Mesendoderm (in vitro differentiated cells): ENCODE measurements at regions not wholly inside any gene's neighbourhood (a gene's known extent, or its start where the extent isn't known, plus 50 kb on each side); places are given as distances from the start of the nearest gene placed in this dataset.

Experiments used
- DNase-seq: peaks from one replicate; pipeline ENCODE4 v3.0.0; 2013
- H2AK5ac ChIP-seq: 2 replicates; pipeline ENCODE4 v1.6.1; 2013; ENCODE audit warnings: low read length, inconsistent platforms
- H2BK120ac ChIP-seq: 2 replicates; pipeline ENCODE4 v1.6.1; 2013; ENCODE audit warnings: low read depth, mild to moderate bottlenecking, low read length, moderate library complexity, mixed read lengths
- H2BK15ac ChIP-seq: replicated peaks from 2 replicates; pipeline ENCODE4 v1.6.1; 2013; ENCODE audit warnings: low read depth, mild to moderate bottlenecking, moderate library complexity
- H2BK5ac ChIP-seq: 2 replicates; pipeline ENCODE4 v1.6.1; 2013; ENCODE audit warnings: low read length, inconsistent platforms
- H3K18ac ChIP-seq: 2 replicates; pipeline ENCODE4 v1.6.1; 2013; ENCODE audit warnings: mild to moderate bottlenecking, low read length, mixed read lengths
- H3K23ac ChIP-seq: one replicate; pipeline ENCODE4 v1.6.1; 2013; ENCODE audit warnings: low read length
- H3K27ac ChIP-seq: 2 replicates; pipeline ENCODE4 v1.5.1; 2013; ENCODE audit warnings: low read depth, mild to moderate bottlenecking, inconsistent platforms, low read length, moderate library complexity
- H3K27me3 ChIP-seq: 2 replicates; pipeline ENCODE4 v1.6.1; 2013; ENCODE audit warnings: low read length, control low read depth, mild to moderate bottlenecking, inconsistent platforms; ENCODE audit not compliant: insufficient read depth, poor library complexity
- H3K36me3 ChIP-seq: 2 replicates; pipeline ENCODE4 v1.6.1; 2013; ENCODE audit warnings: low read length, inconsistent platforms; ENCODE audit not compliant: control insufficient read depth, insufficient read depth
- H3K4ac ChIP-seq: one replicate; pipeline ENCODE4 v1.6.1; 2013; ENCODE audit warnings: low read depth, mild to moderate bottlenecking, low read length, moderate library complexity
- H3K4me1 ChIP-seq: 2 replicates; pipeline ENCODE4 v1.6.1; 2013; ENCODE audit warnings: low read depth, low read length, inconsistent platforms; ENCODE audit not compliant: control insufficient read depth
- H3K4me2 ChIP-seq: 2 replicates; pipeline ENCODE4 v1.6.1; 2013; ENCODE audit warnings: low read length
- H3K4me3 ChIP-seq: 2 replicates; pipeline ENCODE4 v1.5.1; 2013; ENCODE audit warnings: mild to moderate bottlenecking, low read length
- H3K56ac ChIP-seq: one replicate; pipeline ENCODE4 v1.6.1; 2013; ENCODE audit warnings: low read length
- H3K79me1 ChIP-seq: 2 replicates; pipeline ENCODE4 v1.6.1; 2013; ENCODE audit warnings: low read length, inconsistent platforms
- H3K79me2 ChIP-seq: 2 replicates; pipeline ENCODE4 v1.6.1; 2013; ENCODE audit warnings: mild to moderate bottlenecking, low read length; ENCODE audit not compliant: control insufficient read depth, insufficient read depth
- H3K9ac ChIP-seq: 2 replicates; pipeline ENCODE4 v1.6.1; 2013; ENCODE audit warnings: low read length, inconsistent platforms
- H4K5ac ChIP-seq: one replicate; pipeline ENCODE4 v1.6.1; 2013; ENCODE audit warnings: low read length
- H4K8ac ChIP-seq: one replicate; pipeline ENCODE4 v1.6.1; 2013; ENCODE audit warnings: low read depth, mild to moderate bottlenecking, control low read depth, low read length, moderate library complexity
- WGBS: extraction: QIAGEN DNeasy Blood & Tissue Kit; methylation state at CpG from one replicate; pipeline ENCODE4 v1.1.7; 2013; ENCODE audit warnings: low lambda C conversion rate, missing lambda C conversion rate; ENCODE audit not compliant: insufficient coverage; ENCODE audit errors: extremely low coverage; 5-methylcytosine and 5-hydroxymethylcytosine counted together

- Histone ChIP-seq H4K8ac (no peak overlapping the region), H3K4me3 (no peak overlapping the region), H2BK5ac (no peak overlapping the region), H3K23ac (no peak overlapping the region), H3K27me3 (no peaks in the 10 kb centered on the region), H4K5ac (no peak overlapping the region), H3K79me1 (no peaks in the 10 kb centered on the region), H3K18ac (no peak overlapping the region), H3K27ac (no peak overlapping the region), H3K56ac (no peak overlapping the region), H3K36me3 (no peaks in the 10 kb centered on the region), H2AK5ac (no peak overlapping the region), H2BK120ac (no peak overlapping the region), H3K9ac (no peak overlapping the region), H3K4me2 (no peak overlapping the region), H3K4me1 (no peaks in the 10 kb centered on the region), H3K4ac (no peak overlapping the region), H2BK15ac (no peak overlapping the region), H3K79me2 (no peaks in the 10 kb centered on the region)
- no CpG with 5 or more reads among the region's 1 CpG for WGBS
- no peak for DNase-seq
Measured at GRCh38 chr2:172242961-172243360, 140.3 kb upstream of the DLX2 start.

DNA sequence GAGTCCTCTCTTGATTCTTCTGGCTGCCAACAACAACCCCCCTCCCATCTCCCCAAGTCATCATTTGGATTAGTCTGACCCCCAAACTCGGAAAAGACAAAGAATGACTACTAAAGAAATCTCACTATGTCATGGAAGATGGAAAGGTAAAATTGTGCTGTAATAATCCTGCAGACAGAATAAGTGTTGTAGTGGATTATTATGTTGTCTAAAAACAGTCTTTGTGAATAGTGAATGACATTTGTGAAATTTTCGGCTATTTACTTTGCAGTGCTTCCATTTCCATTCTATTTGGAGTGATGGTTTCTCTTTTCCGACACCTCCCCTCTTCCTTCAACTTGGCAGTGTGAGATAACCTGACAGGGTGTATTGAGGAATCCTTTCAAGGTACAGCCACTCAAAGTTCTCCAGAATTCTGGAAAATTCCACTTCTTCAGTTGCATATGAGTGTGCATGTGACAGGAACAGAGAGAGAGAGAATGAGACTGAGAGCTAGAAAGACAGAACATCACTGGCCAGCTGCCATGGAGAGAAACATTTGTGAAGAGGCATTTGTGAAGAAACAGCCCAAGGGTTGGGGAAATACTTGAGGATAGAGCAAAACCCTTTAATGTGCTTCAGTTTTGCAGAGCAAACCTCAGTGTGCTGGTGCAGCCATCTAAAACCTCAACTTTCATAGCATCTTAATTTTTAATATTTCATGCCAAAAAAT, 141.9 kb upstream of the DLX2 start:
- H3K27me3 ChIP-seq = no peaks in the 10 kb centered on the region
- H3K23ac ChIP-seq = no peak overlapping the region
- DNase-seq = no peak
- no peak overlapping the region for H3K4ac ChIP-seq
- H2AK5ac ChIP-seq = no peak overlapping the region
- no peak overlapping the region for H3K4me2 ChIP-seq
- no peak overlapping the region for H3K27ac ChIP-seq
- no peak overlapping the region for H3K4me3 ChIP-seq
- H3K36me3 ChIP-seq = no peaks in the 10 kb centered on the region
- H3K4me1 ChIP-seq = peaks cover 3% of the 10 kb centered on the region
- H2BK5ac ChIP-seq = no peak overlapping the region
- H3K56ac ChIP-seq = no peak overlapping the region
- no peak overlapping the region for H2BK15ac ChIP-seq
- H3K9ac ChIP-seq = no peak overlapping the region
- no peaks in the 10 kb centered on the region for H3K79me2 ChIP-seq
- H3K79me1 ChIP-seq = no peaks in the 10 kb centered on the region
- H4K8ac ChIP-seq = no peak overlapping the region
- H2BK120ac ChIP-seq = no peak overlapping the region
- WGBS = no CpG with 5 or more reads among the region's 3 CpGs
- H3K18ac ChIP-seq = no peak overlapping the region
- no peak overlapping the region for H4K5ac ChIP-seq

DNA sequence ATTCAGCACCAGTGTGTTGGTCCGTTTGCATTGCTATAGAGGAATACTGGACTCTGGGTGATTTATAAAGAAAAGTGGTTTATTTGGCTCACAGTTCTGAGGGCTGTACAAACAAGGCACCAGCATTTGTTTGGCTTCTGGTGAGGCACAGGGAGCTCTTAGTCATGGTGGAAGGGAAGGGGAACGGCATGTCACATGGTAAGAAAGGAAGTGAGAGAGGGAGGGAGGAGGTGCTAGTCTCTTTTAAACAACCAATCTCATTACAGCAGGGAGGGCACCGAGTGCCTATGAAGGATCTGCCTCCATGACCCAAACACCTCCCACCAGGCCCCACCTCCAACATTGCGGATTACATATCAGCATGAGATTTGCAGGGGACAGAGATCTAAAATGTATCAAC, 143.9 kb upstream of the DLX2 start:
- peak; percentile 70 for DNase-seq
- H2BK15ac ChIP-seq = no peak overlapping the region
- no CpG with 5 or more reads among the region's 4 CpGs for WGBS
- H3K23ac ChIP-seq = no peak overlapping the region
- no peak overlapping the region for H3K4ac ChIP-seq
- no peak overlapping the region for H2AK5ac ChIP-seq
- H2BK120ac ChIP-seq = no peak overlapping the region
- H3K79me1 ChIP-seq = no peaks in the 10 kb centered on the region
- H3K27me3 ChIP-seq = no peaks in the 10 kb centered on the region
- H4K8ac ChIP-seq = no peak overlapping the region
- no peak overlapping the region for H3K27ac ChIP-seq
- H3K4me3 ChIP-seq = no peak overlapping the region
- H3K56ac ChIP-seq = no peak overlapping the region
- no peak overlapping the region for H3K4me2 ChIP-seq
- no peaks in the 10 kb centered on the region for H3K36me3 ChIP-seq
- no peak overlapping the region for H2BK5ac ChIP-seq
- H4K5ac ChIP-seq = no peak overlapping the region
- no peak overlapping the region for H3K9ac ChIP-seq
- no peak overlapping the region for H3K18ac ChIP-seq
- peaks cover 4% of the 10 kb centered on the region for H3K4me1 ChIP-seq
- H3K79me2 ChIP-seq = no peaks in the 10 kb centered on the region

DNA sequence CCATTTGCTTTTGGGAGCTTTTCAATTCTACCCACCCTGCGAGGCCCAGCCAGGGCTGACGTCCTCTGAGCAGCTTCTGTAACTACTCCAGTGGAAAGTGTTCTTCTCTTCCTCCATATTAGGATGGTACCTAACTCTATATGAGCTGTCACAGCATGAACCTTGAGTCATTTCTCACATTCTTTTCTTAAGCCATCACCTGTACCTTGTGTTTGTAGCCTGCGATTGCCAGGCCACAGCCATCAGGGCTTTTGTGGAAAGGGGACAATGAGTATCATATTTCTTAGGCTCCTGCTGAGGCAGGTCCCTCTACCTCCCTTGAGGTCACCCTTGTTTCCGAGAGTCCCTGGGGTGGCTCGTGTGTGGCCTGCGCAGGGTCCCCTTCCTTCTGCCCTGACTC, 144.5 kb upstream of the DLX2 start:
- peaks cover 4% of the 10 kb centered on the region for H3K4me1 ChIP-seq
- H3K27ac ChIP-seq = peak overlapping the region; percentile 20
- H3K4ac ChIP-seq = peak overlapping the region; percentile 41
- no CpG with 5 or more reads among the region's 6 CpGs for WGBS
- no peaks in the 10 kb centered on the region for H3K27me3 ChIP-seq
- no peaks in the 10 kb centered on the region for H3K79me2 ChIP-seq
- no peak overlapping the region for H4K8ac ChIP-seq
- H4K5ac ChIP-seq = no peak overlapping the region
- no peak overlapping the region for H2BK5ac ChIP-seq
- no peaks in the 10 kb centered on the region for H3K79me1 ChIP-seq
- H2AK5ac ChIP-seq = no peak overlapping the region
- H2BK120ac ChIP-seq = no peak overlapping the region
- no peak overlapping the region for H3K23ac ChIP-seq
- no peak overlapping the region for H2BK15ac ChIP-seq
- DNase-seq = peak; percentile 74
- no peak overlapping the region for H3K4me3 ChIP-seq
- no peak overlapping the region for H3K4me2 ChIP-seq
- H3K36me3 ChIP-seq = no peaks in the 10 kb centered on the region
- H3K18ac ChIP-seq = peak overlapping the region; percentile 72
- no peak overlapping the region for H3K56ac ChIP-seq
- H3K9ac ChIP-seq = no peak overlapping the region

DNA sequence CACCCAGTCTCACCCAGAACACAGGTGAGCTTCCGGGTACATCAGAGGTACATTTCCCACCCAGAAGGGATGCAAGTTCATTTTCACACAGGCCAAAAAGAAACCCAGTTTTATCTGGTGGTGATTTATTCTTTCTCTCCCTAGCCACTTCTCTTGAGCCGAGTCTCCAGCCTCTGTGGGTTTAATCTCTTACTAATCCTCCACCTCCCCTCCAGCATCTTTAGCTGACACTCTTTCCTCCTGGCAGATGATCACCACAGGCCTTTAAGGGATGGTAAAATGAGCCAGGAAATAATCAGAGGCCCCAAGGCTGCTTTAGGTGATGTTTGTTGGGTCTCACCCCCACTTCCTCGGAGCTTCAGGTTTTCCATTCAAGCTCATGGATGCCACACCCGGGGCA, 145.7 kb upstream of the DLX2 start:
- Histone ChIP-seq H3K27ac (peak overlapping the region; percentile 68), H3K56ac (no peak overlapping the region), H3K23ac (no peak overlapping the region), H2BK15ac (no peak overlapping the region), H4K8ac (no peak overlapping the region), H3K9ac (no peak overlapping the region), H3K4me2 (no peak overlapping the region), H3K18ac (peak overlapping the region; percentile 73), H2BK5ac (no peak overlapping the region), H3K4ac (peak overlapping the region; percentile 72), H3K79me1 (no peaks in the 10 kb centered on the region), H3K27me3 (no peaks in the 10 kb centered on the region), H4K5ac (no peak overlapping the region), H3K4me1 (peaks cover 4% of the 10 kb centered on the region), H3K4me3 (no peak overlapping the region), H2BK120ac (peak overlapping the region; percentile 62), H3K79me2 (no peaks in the 10 kb centered on the region), H2AK5ac (no peak overlapping the region), H3K36me3 (no peaks in the 10 kb centered on the region)
- no peak for DNase-seq
- no CpG with 5 or more reads among the region's 4 CpGs for WGBS

- Histone ChIP-seq H4K8ac (no peak overlapping the region), H2BK120ac (no peak overlapping the region), H3K4me2 (no peak overlapping the region), H3K4me3 (no peak overlapping the region), H4K5ac (no peak overlapping the region), H3K23ac (no peak overlapping the region), H3K4me1 (peaks cover 4% of the 10 kb centered on the region), H3K79me1 (no peaks in the 10 kb centered on the region), H3K18ac (peak overlapping the region; percentile 73), H3K9ac (no peak overlapping the region), H2BK15ac (no peak overlapping the region), H3K56ac (no peak overlapping the region), H2AK5ac (no peak overlapping the region), H3K27ac (peak overlapping the region; percentile 68), H3K36me3 (no peaks in the 10 kb centered on the region), H3K27me3 (no peaks in the 10 kb centered on the region), H3K4ac (peak overlapping the region; percentile 72), H3K79me2 (no peaks in the 10 kb centered on the region), H2BK5ac (no peak overlapping the region)
- peak; percentile 96 for DNase-seq
- WGBS = no CpG with 5 or more reads among the region's 1 CpG
Measured at GRCh38 chr2:172248785-172249187, 146.1 kb upstream of the DLX2 start.
